HG02970 (cell line): ENCODE measurements at regions not wholly inside any gene's neighbourhood (a gene's known extent, or its start where the extent isn't known, plus 50 kb on each side); places are given as distances from the start of the nearest gene placed in this dataset.
"Not testable (repeated sequence)": the region's sequence is repeated elsewhere in the genome, so short reads cannot be mapped to it uniquely, and the experiment has no call there.

ENCODE experiments used
- ATAC-seq: cut with Tn5 transposase; IDR thresholded peaks from one replicate; pipeline ENCODE4 v1.9.1; 2021; ENCODE audit warnings: mild to moderate bottlenecking, moderate library complexity, moderate number of reproducible peaks; ENCODE audit not compliant: unreplicated experiment, low FRiP score

DNA sequence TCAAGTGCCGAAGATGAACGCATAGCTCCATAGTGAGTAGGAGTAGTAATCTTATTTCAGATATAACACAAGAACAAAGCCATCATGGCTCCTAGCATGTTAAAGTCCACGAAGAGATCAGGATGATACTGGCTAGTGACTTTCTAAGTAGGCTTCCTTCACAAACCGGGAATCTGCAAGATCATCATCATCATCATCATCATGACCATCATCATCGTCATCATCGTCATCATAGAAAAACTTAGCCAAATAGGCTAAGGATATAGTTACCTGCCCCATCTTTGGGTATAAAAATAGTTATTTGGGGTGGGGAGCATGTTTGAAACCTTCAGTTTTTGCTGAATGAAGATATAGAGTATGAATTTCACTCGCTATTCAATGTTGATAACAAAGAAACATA is 57.9 kb downstream of the PYDC2 start:
- ATAC-seq = no peak

DNA sequence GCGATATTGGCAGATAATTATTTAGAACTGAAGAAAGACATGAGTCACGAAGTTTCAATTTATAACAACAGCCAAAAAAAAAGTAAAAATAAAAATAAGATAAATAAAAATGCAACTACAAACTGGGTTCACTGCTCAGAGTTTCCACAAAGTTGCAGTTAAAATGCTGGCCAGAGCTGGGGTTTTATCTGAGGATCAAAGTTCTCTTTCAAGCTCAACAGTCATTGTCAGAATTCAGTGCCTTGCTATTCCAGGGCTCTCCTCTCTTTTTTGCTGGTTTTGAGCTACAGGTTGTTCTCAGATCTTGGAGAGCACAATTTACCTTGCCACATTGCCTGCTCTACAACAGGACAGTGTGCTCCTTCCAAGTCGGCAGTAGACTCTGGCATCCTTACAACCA is 60.1 kb downstream of the PYDC2 start:
- no peak for ATAC-seq

DNA sequence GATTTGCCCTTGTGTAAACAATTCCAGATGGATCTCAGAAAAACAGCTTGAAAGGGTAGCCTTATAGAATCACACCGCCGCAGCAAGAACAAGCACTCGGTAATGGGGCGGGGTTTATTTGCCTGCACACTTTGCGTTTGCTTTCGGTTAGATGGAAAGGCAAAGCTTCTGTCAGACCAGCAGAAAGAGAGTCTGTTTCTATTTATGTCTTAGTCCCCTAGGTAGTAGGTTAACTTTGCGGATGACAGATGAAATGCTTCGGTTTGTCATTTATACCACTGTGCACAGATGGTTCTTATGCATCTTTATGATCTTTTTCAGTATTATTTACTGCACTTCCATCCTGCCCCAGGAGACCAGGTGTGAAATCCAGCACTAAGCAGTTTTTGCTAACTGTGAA is 62.2 kb downstream of the PYDC2 start:
- ATAC-seq = no peak

DNA sequence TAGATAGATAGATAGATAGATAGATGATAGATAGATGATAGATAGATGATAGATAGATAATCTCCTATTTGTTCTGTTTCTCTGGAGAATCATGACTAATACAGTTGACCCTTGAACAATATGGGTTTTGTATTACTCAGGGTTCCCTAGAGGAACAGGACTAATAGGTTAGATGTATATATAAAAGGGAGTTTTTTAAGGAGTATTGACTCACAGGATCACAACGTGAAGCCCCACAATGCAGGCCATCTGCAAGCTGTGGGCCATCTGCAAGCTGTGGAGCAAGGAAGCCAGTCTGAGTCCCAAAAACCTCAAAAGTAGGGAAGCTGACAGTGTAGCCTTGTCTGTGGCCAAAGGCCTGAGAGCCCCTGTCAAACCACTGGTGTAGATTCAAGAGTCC is 67.6 kb downstream of the PYDC2 start:
- no peak for ATAC-seq

DNA sequence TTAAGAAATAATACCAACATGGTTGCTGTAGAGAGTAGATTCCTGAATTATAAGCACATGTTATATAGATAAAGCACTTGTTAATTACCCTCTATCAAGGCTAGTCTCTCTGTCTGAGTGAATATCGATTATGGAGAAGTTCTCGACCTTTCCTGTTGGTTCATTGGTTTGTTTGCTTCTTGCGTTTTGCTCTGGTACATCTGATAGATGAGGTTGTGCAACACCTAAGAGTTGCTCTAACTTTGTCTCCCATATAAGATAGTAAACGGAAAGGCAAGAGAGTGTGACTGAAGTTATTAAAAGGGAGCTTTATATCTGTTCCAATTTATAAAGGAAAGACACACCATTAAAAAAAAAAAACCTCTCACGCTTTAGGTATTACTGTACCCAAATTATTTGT is 69.0 kb downstream of the PYDC2 start:
- ATAC-seq = no peak

DNA sequence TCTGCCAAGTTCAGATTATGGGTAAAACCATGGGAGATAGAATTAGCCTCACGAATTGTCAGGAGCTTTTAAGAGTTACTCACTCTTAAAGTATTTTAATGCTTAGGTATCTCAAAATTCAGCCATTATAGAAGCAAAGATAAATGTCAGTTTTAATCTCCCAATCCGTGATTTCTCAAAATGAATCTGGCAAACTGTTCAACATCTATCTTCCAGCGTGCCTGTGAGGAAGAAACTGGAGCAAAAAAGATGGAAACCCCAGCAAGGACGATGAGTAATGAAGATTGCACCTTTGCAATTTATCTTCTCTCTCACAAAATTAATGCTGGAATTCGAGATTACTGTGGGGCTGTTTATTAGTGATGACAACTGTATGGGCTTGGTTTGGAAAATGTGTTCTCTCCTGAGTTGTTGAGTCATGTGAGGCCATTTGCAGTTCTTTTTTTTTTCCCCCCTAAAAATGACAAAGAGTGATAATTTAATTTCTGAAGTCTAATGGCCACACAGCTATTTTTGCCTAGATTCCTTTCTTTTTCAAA is 70.5 kb downstream of the PYDC2 start:
- ATAC-seq = no peak

DNA sequence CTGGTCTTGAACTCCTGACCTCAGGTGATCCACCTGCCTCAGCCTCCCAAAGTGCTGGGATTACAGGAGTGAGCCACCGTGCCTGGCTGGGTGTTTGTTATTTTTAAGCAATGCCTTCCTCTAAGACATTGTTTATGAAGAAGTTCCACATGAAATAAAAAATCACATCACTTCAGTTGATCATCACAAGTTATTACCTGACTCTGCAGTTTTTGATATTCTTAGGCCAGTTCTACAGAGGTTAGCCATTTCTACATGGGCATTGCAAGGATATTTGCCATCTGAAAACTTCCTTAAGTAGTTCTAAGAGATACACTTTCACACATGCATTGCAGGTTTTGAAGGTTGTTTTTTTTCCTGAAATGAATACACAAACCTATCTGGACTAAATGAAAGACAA is 82.1 kb downstream of the PYDC2 start:
- no peak for ATAC-seq

DNA sequence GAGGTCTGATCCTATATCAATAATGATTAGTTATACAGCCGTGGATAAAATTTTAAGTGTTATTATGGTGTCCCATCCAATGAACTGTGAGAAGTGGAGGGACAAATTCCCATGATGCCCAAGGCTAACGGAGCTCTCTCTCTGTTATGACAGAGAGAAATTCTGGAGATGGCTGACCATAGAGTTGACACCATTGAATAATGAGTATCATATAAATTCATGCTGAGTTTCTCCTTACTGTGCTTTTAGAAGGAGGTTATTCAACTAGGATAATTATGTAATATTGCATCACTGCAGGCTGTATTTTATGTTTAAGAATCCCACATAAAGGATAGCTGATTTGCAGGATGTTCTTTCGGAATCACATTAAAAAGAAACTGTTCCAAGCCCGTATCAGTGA is 82.9 kb downstream of the PYDC2 start:
- no peak for ATAC-seq

DNA sequence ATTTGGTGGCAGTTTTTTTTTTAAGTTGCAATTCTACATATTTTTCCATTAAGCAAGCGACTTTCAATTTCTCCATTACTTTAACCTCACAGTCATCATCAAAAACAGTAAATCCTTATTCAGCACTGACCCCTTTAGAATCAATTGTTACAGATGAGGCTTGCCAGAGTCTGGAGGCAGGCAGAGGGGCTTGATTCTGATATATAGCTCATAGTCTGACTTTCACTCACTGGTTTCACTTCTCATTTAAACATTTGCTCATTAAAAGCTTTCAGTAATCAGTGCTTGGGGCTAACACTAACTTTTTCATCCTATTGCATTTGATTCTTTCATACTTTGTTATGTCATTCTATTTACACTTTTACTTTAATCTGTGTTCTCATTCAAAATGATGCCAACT is 88.4 kb downstream of the PYDC2 start:
- ATAC-seq = no peak

DNA sequence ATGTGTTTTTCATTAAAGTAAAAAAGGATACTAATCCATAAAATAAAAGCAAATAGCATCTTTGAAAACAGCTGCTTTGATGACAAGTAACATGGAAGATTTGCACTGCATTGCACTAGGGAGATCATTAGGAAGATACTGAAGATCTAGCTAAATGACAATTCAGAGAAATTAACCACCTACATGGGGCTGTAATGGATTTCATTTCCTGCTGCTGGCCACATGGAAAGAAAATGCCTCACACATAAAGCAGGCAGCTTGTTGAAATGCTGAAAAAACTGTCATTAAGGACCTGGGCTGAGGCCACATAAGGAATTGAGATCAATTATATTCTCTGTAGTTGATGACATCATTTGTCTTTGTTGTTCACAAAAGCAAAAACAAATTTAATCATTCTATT is 94.1 kb downstream of the PYDC2 start:
- no peak for ATAC-seq

DNA sequence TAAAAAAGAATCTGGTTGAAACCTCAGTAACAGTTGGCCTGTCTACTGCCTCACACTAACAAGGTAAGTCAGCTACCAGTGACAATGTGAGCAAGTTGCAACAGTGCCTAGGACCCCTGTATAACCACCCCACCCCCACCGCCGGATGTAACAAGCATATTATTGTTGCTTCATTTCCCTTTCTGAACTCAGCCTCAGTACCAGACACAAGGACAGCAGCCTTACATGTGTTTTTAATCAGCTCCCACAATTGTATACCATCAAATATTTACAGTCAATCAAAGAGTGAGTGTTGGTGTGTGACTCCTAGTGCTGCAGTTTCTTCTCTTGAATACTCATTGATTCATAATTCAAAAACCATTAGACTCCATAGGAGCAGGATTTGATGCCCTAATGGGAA is 96.4 kb downstream of the PYDC2 start:
- ATAC-seq = no peak

DNA sequence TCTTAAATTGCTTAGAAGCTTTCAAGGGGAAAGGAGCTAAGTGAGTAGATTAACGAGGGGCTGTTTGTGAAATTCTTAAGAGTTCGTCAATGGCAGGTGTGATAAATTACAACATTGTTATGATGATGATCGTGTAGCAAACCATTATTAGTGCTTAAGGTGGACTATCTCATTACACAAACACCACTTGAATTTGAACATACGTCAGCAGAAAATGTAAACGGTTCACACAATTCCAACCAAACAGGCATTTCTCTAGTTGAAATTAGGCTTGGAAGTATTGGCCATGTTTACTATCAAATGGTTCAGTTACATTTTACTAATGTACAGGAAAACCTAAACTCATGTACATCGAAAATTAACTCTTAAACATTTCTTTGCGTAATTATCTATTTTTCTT is 102.8 kb downstream of the PYDC2 start:
- no peak for ATAC-seq

DNA sequence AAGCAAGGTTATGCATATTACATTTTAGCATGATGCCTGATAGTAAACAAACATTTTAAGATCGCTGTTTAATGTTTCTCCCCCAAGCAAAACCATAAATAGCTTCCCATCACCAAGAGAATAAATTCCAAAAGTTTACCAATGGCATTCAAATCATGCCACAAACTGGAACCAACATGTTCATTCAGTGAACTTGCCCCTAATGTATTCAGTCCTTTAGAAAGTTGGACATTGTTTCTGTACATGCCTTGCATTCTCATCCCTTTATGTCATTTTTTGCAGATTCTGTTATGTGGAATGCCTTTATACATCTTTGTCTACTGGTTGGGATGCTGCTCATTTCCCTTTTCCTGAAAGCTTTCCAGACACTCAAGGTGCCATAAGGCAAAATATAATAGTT is 105.5 kb downstream of the PYDC2 start:
- ATAC-seq = no peak

DNA sequence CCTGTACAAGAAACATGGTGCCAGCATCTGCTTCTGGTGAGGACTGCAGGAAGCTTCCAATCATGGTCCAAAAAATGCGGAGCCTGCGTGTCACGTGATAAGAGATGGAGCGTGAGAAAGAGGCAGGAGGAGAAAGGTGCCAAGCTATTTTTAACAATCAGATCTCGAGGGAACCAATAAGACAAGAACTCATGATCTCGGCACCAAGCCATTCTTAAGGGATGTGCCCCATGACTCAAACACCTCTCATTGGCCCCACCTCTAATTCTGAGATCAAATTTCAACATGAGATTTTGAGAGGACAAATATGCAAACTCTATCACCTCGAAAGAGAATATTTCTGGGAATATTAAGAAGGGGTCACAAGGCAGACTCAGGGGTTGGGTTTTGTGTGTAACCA is 107.2 kb downstream of the PYDC2 start:
- ATAC-seq = no peak

DNA sequence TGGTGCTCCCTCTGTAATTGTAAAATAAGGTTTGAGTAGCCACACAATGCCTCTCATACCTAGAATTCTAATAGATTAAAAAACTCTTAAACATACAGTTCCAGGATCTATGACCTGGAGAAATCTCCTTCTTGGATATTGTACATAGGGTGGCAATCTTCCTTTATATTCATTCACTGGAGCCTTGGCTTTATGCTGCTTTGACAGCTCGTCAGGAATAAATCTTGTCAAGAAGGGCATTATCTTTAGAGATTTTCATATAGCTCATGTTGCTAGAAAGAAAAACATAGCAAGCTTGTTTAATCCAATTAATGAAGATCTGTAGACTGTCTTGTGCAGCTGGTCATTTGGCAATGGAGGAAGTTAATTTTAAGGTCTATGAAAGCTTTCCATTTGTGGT is 131.1 kb downstream of the PYDC2 start:
- no peak for ATAC-seq

DNA sequence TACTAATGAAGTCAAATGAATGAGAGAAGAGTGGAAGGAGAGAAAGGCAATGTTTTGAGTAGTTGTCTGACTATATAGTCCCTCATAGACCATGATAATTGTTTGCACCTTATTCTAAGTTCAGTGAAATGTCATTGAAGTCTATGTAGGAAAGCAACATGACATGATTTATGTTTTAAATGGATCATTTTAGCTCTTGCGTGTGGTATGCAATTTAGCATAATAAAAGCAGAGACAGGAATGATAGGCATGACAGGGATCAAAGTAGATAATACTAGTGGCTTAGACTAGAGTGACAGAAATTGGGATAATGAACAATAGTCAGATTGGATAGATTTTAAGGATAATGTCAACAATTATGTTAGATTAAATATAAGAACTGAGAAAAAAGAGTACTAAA is 132.5 kb downstream of the PYDC2 start:
- ATAC-seq = no peak

DNA sequence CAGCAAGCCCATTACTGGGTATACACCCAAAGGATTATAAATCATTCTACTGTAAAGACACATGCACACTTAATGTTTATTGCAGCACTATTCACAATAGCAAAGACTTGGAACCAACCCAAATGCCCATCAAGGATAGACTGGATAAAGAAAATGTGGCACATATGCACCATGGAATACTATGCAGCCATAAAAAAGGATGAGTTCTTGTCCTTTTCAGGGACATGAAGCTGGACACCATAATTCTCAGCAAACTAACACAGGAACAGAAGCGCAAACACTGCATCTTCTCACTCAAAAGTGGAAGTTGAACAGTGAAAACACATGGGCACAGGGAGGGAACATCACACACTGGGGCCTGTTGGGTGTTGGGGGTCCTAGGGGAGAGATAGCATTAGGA is 154.5 kb downstream of the PYDC2 start:
- not testable (repeated sequence) for ATAC-seq

DNA sequence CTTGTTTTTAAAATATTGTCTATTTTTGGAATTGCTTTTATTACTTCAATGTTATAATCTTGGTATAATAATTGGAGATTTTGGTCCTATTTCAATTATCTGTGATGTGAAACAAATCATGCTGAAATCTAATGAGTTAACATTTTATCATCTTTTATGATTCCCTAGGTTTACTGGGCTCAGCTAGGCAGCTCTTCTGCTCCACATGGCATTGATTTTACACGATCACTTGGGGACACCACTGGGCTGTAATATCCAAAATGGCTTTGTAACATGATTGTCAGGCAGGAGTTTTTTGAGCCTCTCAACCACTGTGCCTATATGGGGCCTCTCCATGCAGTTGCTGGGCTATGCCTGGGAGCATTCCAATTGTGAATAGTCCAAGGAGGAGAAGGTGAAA is 163.3 kb downstream of the PYDC2 start:
- no peak for ATAC-seq

DNA sequence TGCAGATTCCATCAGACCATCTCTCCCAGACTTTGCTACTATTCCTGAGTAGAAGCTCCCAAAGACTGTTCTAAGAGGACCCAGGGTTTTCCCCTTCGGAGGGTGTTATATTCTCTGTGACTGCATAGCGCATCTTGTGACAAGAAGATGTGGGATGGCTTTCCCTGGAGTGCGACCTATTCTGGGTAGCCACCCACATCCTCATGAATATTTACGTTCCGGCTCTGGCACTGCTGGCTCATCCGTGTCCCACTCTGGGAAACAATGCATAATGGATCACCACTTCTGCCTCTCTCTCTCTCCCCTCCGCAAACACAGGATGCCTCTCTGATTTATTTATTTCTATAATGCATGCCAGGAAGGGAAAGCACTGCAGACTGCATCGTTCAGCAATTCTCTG is 166.1 kb downstream of the PYDC2 start:
- ATAC-seq = no peak

DNA sequence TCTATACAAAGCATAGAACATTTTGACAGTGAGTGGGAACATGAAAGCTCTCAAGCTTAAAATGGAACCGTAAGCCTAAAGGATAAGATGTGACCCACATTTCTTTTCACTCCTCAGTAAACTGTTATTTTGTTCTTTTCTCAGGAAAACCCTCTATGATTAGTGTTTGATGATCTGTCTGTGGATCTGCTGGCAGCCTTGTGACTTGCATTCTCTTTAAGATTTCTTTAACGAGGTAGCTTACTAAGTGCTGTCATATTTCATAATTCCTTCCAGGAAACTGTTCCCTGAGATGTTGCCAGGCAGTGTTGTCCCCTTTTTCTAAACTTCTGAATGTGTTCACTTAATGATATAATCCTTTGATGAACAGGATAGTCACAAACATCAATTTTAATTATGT is 167.6 kb downstream of the PYDC2 start:
- no peak for ATAC-seq

DNA sequence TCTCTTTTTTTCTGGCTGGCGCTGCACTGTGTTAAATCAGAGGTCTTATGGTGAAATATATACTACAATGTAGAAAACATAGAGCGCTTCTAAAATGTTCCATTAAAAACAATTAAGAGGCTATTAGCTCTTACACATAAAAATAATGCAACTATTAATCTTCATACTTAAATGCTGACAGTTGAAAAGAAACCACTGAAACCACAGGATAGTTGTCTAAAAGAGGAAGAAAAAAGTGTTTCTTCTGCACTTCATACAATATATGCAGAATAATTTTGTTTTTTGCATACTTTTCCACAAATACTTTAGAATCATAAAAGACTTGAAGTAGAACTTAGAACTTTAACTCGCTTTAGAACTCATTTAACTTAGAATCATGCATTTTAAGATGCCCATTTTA is 170.5 kb downstream of the PYDC2 start:
- no peak for ATAC-seq

DNA sequence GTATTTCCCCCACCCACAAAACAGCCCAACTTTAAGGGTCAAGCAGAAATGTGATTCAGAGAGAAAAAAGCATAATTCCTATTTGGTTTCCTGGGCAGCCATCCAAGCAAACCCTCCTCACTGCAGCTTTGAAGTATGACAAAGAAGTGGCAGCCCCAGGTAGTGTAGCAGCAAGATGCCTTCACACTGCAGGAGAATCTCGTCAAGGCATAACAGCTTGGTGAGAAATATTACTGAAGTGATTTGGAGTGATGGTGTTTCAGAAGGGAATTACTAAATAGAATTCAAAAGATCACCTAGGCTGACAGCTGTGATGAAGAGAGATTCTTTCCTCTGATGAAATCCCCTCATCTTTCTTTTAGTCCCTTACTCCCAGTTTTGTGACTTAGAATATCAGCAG is 173.9 kb downstream of the PYDC2 start:
- ATAC-seq = no peak

DNA sequence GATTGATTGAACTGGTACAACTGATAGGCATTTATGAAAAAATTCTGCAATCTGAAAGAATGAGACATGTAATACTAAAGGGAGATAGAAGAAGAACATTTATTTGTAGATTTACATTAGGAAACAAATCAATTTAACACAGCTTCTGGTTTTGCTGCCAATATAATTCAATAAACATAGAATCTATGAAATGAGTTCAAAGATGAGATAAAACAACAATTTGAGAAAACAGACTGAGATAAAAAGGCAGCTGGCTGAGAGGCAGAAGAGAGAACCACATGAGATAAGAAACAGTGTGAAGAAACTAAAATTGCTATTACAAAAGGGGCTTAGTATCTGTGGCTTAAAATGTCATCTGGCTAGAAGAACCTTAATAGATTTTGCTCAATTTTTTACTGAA is 176.6 kb downstream of the PYDC2 start:
- ATAC-seq = no peak
